ENCODE measurements at regions not wholly inside any gene's neighbourhood (a gene's known extent, or its start where the extent isn't known, plus 50 kb on each side); places are given as distances from the start of the nearest gene placed in this dataset.

- DNase-seq (no peak), ATAC-seq (no peak)
- Mint-ChIP-seq H3K4me1 (no peaks in the 10 kb centered on the region), H3K9me3 (ENCODE audit: low read depth) (no peaks in the 10 kb centered on the region), H3K27ac (no peak overlapping the region), H3K36me3 (no peaks in the 10 kb centered on the region), H3K4me3 (no peak overlapping the region), H3K27me3 (peaks cover 2% of the 10 kb centered on the region)
- CTCF ChIA-PET = no interaction called here
Observed at GRCh38 chr14:51490205-51490604, 161.5 kb upstream of the FRMD6 start.

GRCh38 chr14:51491036-51491545 lies 160.6 kb upstream of the FRMD6 start:
- Mint-ChIP-seq H3K27me3 (peaks cover 2% of the 10 kb centered on the region), H3K4me1 (no peaks in the 10 kb centered on the region), H3K36me3 (no peaks in the 10 kb centered on the region), H3K9me3 (ENCODE audit: low read depth) (no peaks in the 10 kb centered on the region), H3K27ac (no peak overlapping the region), H3K4me3 (no peak overlapping the region)
- no peak for ATAC-seq
- CTCF ChIA-PET = no interaction called here
- DNase-seq = no peak

GRCh38 chr14:51491776-51492175 lies 159.9 kb upstream of the FRMD6 start:
- Mint-ChIP-seq H3K4me1 (no peaks in the 10 kb centered on the region), H3K27ac (no peak overlapping the region), H3K36me3 (no peaks in the 10 kb centered on the region), H3K4me3 (no peak overlapping the region), H3K27me3 (peaks cover 2% of the 10 kb centered on the region), H3K9me3 (ENCODE audit: low read depth) (no peaks in the 10 kb centered on the region)
- ATAC-seq (no peak), DNase-seq (no peak)
- CTCF ChIA-PET = no interaction called here

GRCh38 chr14:51495319-51495718 lies 156.4 kb upstream of the FRMD6 start:
- no peak overlapping the region for H3K27ac Mint-ChIP-seq
- no peak overlapping the region for H3K4me3 Mint-ChIP-seq
- no peaks in the 10 kb centered on the region for H3K9me3 Mint-ChIP-seq (ENCODE audit: low read depth)
- H3K4me1 Mint-ChIP-seq = no peaks in the 10 kb centered on the region
- H3K36me3 Mint-ChIP-seq = no peaks in the 10 kb centered on the region
- CTCF ChIA-PET = no interaction called here
- peaks cover 2% of the 10 kb centered on the region for H3K27me3 Mint-ChIP-seq
- ATAC-seq (no peak), DNase-seq (no peak)

- H3K4me1 Mint-ChIP-seq = no peaks in the 10 kb centered on the region
- peaks cover 14% of the 10 kb centered on the region for H3K27me3 Mint-ChIP-seq
- CTCF ChIA-PET = no interaction called here
- no peak for DNase-seq
- H3K9me3 Mint-ChIP-seq (ENCODE audit: low read depth) = no peaks in the 10 kb centered on the region
- H3K27ac Mint-ChIP-seq = no peak overlapping the region
- no peak overlapping the region for H3K4me3 Mint-ChIP-seq
- H3K36me3 Mint-ChIP-seq = no peaks in the 10 kb centered on the region
- ATAC-seq = no peak
Observed at GRCh38 chr14:51498411-51499227, 153.1 kb upstream of the FRMD6 start.

GRCh38 chr14:51500776-51501175 lies 150.9 kb upstream of the FRMD6 start:
- CTCF ChIA-PET = no interaction called here
- H3K4me1 Mint-ChIP-seq = no peaks in the 10 kb centered on the region
- H3K4me3 Mint-ChIP-seq = no peak overlapping the region

GRCh38 chr14:51501746-51502145 lies 150.0 kb upstream of the FRMD6 start:
- no peaks in the 10 kb centered on the region for H3K9me3 Mint-ChIP-seq (ENCODE audit: low read depth)
- DNase-seq = no peak
- no peak for ATAC-seq
- CTCF ChIA-PET = no interaction called here
- H3K36me3 Mint-ChIP-seq = no peaks in the 10 kb centered on the region
- H3K4me3 Mint-ChIP-seq = no peak overlapping the region
- no peaks in the 10 kb centered on the region for H3K4me1 Mint-ChIP-seq
- H3K27me3 Mint-ChIP-seq = peaks cover 23% of the 10 kb centered on the region
- no peak overlapping the region for H3K27ac Mint-ChIP-seq

More at GRCh38 chr14:51500776-51501175, 150.9 kb upstream of the FRMD6 start:
- no peaks in the 10 kb centered on the region for H3K36me3 Mint-ChIP-seq
- H3K27ac Mint-ChIP-seq = no peak overlapping the region
- no peaks in the 10 kb centered on the region for H3K9me3 Mint-ChIP-seq (ENCODE audit: low read depth)
- peaks cover 17% of the 10 kb centered on the region for H3K27me3 Mint-ChIP-seq
- ATAC-seq (no peak), DNase-seq (no peak)

- H3K9me3 Mint-ChIP-seq (ENCODE audit: low read depth) = no peaks in the 10 kb centered on the region
- DNase-seq (no peak), ATAC-seq (no peak)
- peaks cover 23% of the 10 kb centered on the region for H3K27me3 Mint-ChIP-seq
- CTCF ChIA-PET = no interaction called here
- no peak overlapping the region for H3K4me3 Mint-ChIP-seq
- H3K4me1 Mint-ChIP-seq = no peaks in the 10 kb centered on the region
- no peak overlapping the region for H3K27ac Mint-ChIP-seq
- H3K36me3 Mint-ChIP-seq = no peaks in the 10 kb centered on the region
Observed at GRCh38 chr14:51504669-51505068, 147.0 kb upstream of the FRMD6 start.

GRCh38 chr14:51507511-51507905 lies 144.2 kb upstream of the FRMD6 start:
- Mint-ChIP-seq H3K4me1 (no peaks in the 10 kb centered on the region), H3K27ac (no peak overlapping the region), H3K9me3 (ENCODE audit: low read depth) (no peaks in the 10 kb centered on the region), H3K27me3 (peaks cover 19% of the 10 kb centered on the region), H3K36me3 (no peaks in the 10 kb centered on the region), H3K4me3 (no peak overlapping the region)
- ATAC-seq (no peak), DNase-seq (no peak)
- CTCF ChIA-PET = no interaction called here

- CTCF ChIA-PET = no interaction called here
- Mint-ChIP-seq H3K4me1 (no peaks in the 10 kb centered on the region), H3K9me3 (ENCODE audit: low read depth) (no peaks in the 10 kb centered on the region), H3K27me3 (peaks cover 14% of the 10 kb centered on the region), H3K27ac (no peak overlapping the region), H3K36me3 (no peaks in the 10 kb centered on the region), H3K4me3 (no peak overlapping the region)
- ATAC-seq (no peak), DNase-seq (no peak)
Observed at GRCh38 chr14:51507906-51508511, 143.7 kb upstream of the FRMD6 start.

GRCh38 chr14:51511265-51511664 lies 140.4 kb upstream of the FRMD6 start:
- H3K27me3 Mint-ChIP-seq = peaks cover 1% of the 10 kb centered on the region
- DNase-seq = no peak
- no peak overlapping the region for H3K4me3 Mint-ChIP-seq
- no peak for ATAC-seq
- no peaks in the 10 kb centered on the region for H3K36me3 Mint-ChIP-seq
- no peak overlapping the region for H3K27ac Mint-ChIP-seq
- H3K9me3 Mint-ChIP-seq (ENCODE audit: low read depth) = no peaks in the 10 kb centered on the region
- no peaks in the 10 kb centered on the region for H3K4me1 Mint-ChIP-seq
- CTCF ChIA-PET = no interaction called here

GRCh38 chr14:51512316-51512715 lies 139.4 kb upstream of the FRMD6 start:
- CTCF ChIA-PET = no interaction called here
- Mint-ChIP-seq H3K27me3 (no peaks in the 10 kb centered on the region), H3K36me3 (no peaks in the 10 kb centered on the region), H3K4me1 (no peaks in the 10 kb centered on the region), H3K4me3 (no peak overlapping the region), H3K27ac (no peak overlapping the region), H3K9me3 (ENCODE audit: low read depth) (no peaks in the 10 kb centered on the region)
- no peak for DNase-seq
- no peak for ATAC-seq

- ATAC-seq (no peak), DNase-seq (no peak)
- H3K27me3 Mint-ChIP-seq = peaks cover 5% of the 10 kb centered on the region
- H3K4me1 Mint-ChIP-seq = no peaks in the 10 kb centered on the region
- no peak overlapping the region for H3K27ac Mint-ChIP-seq
- CTCF ChIA-PET = no interaction called here
- H3K4me3 Mint-ChIP-seq = no peak overlapping the region
- no peaks in the 10 kb centered on the region for H3K36me3 Mint-ChIP-seq
- H3K9me3 Mint-ChIP-seq (ENCODE audit: low read depth) = no peaks in the 10 kb centered on the region
Observed at GRCh38 chr14:51513281-51513680, 138.4 kb upstream of the FRMD6 start.

GRCh38 chr14:51513933-51514332 lies 137.8 kb upstream of the FRMD6 start:
- H3K9me3 Mint-ChIP-seq (ENCODE audit: low read depth) = no peaks in the 10 kb centered on the region
- no peaks in the 10 kb centered on the region for H3K36me3 Mint-ChIP-seq
- DNase-seq (no peak), ATAC-seq (no peak)
- no peak overlapping the region for H3K27ac Mint-ChIP-seq
- H3K4me1 Mint-ChIP-seq = no peaks in the 10 kb centered on the region
- H3K27me3 Mint-ChIP-seq = peaks cover 5% of the 10 kb centered on the region
- H3K4me3 Mint-ChIP-seq = no peak overlapping the region
- CTCF ChIA-PET = no interaction called here
